Right lobe of liver (tissue), 4 donors: ENCODE measurements at regions not wholly inside any gene's neighbourhood (a gene's known extent, or its start where the extent isn't known, plus 50 kb on each side); places are given as distances from the start of the nearest gene placed in this dataset.

Source experiments
- POLR2A ChIP-seq: fragments of 450-650 bp; IDR thresholded peaks from one replicate; pipeline ENCODE4 v1.6.1; 2017; ENCODE audit warnings: antibody characterized with exemption, mild to moderate bottlenecking
- TF ChIP-seq, protein P1 (sequence below), 4 donors: fragments of 200-600 bp in 3 of 4; fragments of 450-650 bp in 1 of 4; IDR thresholded peaks; one replicate each; pipeline versions ENCODE4 v1.5.1 to v1.8.0; 2016 to 2022; ENCODE audit warnings: antibody characterized with exemption in 4 of 4, mild to moderate bottlenecking in 2 of 4
- donor health status: DM: no; HTN: no; CAD: no.
- donor health status: DM: no; HTN: no; CAD: no.
- donor health status: DM: no; HTN: yes; CAD: no.

DNA sequence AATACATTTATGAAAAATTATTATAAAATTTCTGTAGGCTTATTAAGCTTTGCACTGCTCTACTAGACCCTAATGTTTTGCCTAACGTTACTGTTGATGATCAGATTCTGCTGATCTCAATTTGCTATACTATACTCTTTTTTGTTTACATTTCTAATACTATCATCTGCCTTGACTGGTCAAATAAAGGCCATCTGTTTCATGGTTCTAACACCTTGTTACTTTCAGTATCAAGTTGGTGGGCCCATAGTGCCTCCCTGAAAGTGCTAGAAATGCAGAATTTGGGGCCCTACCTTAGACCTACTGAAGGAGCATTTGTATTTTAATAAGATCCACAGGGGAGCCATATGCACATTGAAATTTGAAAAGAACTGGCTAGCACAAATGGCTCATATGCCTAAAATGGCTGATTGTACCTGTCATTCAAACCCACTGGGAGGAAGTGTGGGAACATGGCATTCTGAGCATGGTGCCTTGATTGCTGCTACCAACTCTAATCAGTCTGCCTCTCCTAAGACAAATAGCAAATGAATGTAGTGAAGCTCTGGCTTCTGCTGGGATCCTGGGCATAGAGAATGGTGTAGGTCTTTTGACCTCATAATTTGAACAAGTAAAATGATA, 199.1 kb upstream of the BTBD3 start:
- TF ChIP-seq, protein P1, sequence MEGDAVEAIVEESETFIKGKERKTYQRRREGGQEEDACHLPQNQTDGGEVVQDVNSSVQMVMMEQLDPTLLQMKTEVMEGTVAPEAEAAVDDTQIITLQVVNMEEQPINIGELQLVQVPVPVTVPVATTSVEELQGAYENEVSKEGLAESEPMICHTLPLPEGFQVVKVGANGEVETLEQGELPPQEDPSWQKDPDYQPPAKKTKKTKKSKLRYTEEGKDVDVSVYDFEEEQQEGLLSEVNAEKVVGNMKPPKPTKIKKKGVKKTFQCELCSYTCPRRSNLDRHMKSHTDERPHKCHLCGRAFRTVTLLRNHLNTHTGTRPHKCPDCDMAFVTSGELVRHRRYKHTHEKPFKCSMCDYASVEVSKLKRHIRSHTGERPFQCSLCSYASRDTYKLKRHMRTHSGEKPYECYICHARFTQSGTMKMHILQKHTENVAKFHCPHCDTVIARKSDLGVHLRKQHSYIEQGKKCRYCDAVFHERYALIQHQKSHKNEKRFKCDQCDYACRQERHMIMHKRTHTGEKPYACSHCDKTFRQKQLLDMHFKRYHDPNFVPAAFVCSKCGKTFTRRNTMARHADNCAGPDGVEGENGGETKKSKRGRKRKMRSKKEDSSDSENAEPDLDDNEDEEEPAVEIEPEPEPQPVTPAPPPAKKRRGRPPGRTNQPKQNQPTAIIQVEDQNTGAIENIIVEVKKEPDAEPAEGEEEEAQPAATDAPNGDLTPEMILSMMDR (IDR thresholded peaks at IDR 0.05), result no peak
- TF ChIP-seq POLR2A, result no peak
